Panc1 (cell line): ENCODE measurements at regions not wholly inside any gene's neighbourhood (a gene's known extent, or its start where the extent isn't known, plus 50 kb on each side); places are given as distances from the start of the nearest gene placed in this dataset.

Experiments used
- POLR2AphosphoS5 ChIP-seq: IDR thresholded peaks from 2 replicates; pipeline ENCODE4 v1.6.1; 2012; ENCODE audit warnings: mild to moderate bottlenecking, low read depth, low read length, moderate library complexity
- SIN3A ChIP-seq: IDR thresholded peaks from 2 replicates; pipeline ENCODE4 v1.6.1; 2012; ENCODE audit warnings: low read depth, mild to moderate bottlenecking, low read length, moderate library complexity, borderline replicate concordance; ENCODE audit not compliant: insufficient read depth
- TCF7L2 ChIP-seq: IDR thresholded peaks from 2 replicates; pipeline ENCODE4 v1.6.1; 2011; ENCODE audit warnings: mild to moderate bottlenecking, low read depth, low read length, inconsistent platforms
- TF ChIP-seq, protein P1 (sequence below): fragments of 450-650 bp; IDR thresholded peaks from 2 replicates; pipeline ENCODE4 v1.5.1; 2017; ENCODE audit warnings: mild to moderate bottlenecking
- TF ChIP-seq, protein P2 (sequence below), 2 experiments: IDR thresholded peaks; 2 replicates each; pipeline ENCODE4 v1.6.1; 2011 to 2012; ENCODE audit warnings: low read depth in 2 of 2, control low read depth in 1 of 2, low read length in 1 of 2, mild to moderate bottlenecking in 1 of 2, moderate library complexity in 1 of 2; ENCODE audit not compliant: insufficient read depth in 1 of 2

DNA sequence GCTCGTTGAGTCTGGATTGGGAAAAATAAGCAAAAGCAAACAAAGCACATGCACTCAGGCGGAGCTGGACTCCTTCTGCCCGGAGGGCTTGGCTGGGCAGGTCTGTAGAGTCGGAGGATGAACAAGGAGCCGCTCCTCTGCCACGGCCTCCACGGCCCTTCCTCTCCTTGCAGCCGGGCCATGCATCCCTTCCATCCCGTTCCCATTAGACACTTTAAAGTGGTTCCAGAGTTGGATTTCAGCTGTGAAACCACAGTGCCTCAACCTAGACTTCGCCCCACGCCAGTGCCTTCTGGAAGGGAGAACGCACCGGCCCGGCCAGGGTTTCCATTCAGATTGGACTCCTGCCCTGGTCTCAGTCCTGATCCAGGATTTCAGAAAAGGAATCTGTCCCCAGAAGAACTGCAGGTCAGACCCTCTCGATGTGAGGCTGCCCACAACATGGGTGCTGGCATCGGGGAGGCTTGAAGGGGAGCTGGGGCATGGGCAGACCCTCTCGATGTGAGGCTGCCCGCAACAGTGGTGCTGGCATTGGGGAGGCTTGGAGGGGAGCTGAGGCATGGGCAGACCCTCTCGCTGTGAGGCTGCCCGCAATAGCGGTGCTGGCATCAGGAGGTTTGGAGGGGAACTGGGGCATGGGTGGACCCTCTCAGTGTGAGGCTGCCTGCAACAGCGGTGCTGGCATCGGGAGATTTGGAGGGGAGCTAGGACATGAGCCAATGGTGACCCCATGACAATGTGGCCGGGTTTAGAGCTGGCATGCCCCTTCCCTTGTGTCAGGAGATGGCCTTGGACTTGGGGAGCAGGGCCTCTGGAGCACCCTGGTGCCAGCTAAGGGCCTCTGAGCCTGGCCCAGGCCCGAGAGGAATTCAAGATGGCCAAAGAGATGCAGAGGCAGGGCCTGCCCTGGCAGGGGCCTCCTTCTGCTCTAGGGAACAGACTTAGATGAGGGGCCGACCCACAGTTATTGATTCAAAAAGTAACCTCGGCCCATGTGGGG lies 304.5 kb downstream of the NDUFA10 start:
- TF ChIP-seq, protein P1, sequence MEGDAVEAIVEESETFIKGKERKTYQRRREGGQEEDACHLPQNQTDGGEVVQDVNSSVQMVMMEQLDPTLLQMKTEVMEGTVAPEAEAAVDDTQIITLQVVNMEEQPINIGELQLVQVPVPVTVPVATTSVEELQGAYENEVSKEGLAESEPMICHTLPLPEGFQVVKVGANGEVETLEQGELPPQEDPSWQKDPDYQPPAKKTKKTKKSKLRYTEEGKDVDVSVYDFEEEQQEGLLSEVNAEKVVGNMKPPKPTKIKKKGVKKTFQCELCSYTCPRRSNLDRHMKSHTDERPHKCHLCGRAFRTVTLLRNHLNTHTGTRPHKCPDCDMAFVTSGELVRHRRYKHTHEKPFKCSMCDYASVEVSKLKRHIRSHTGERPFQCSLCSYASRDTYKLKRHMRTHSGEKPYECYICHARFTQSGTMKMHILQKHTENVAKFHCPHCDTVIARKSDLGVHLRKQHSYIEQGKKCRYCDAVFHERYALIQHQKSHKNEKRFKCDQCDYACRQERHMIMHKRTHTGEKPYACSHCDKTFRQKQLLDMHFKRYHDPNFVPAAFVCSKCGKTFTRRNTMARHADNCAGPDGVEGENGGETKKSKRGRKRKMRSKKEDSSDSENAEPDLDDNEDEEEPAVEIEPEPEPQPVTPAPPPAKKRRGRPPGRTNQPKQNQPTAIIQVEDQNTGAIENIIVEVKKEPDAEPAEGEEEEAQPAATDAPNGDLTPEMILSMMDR: no peak
- TF ChIP-seq TCF7L2: no peak
- no peak for TF ChIP-seq SIN3A
- no peak for TF ChIP-seq POLR2AphosphoS5
- TF ChIP-seq, protein P2, sequence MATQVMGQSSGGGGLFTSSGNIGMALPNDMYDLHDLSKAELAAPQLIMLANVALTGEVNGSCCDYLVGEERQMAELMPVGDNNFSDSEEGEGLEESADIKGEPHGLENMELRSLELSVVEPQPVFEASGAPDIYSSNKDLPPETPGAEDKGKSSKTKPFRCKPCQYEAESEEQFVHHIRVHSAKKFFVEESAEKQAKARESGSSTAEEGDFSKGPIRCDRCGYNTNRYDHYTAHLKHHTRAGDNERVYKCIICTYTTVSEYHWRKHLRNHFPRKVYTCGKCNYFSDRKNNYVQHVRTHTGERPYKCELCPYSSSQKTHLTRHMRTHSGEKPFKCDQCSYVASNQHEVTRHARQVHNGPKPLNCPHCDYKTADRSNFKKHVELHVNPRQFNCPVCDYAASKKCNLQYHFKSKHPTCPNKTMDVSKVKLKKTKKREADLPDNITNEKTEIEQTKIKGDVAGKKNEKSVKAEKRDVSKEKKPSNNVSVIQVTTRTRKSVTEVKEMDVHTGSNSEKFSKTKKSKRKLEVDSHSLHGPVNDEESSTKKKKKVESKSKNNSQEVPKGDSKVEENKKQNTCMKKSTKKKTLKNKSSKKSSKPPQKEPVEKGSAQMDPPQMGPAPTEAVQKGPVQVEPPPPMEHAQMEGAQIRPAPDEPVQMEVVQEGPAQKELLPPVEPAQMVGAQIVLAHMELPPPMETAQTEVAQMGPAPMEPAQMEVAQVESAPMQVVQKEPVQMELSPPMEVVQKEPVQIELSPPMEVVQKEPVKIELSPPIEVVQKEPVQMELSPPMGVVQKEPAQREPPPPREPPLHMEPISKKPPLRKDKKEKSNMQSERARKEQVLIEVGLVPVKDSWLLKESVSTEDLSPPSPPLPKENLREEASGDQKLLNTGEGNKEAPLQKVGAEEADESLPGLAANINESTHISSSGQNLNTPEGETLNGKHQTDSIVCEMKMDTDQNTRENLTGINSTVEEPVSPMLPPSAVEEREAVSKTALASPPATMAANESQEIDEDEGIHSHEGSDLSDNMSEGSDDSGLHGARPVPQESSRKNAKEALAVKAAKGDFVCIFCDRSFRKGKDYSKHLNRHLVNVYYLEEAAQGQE (IDR thresholded peaks at IDR 0.05; ENCODE audit: insufficient read depth in 1 of 2, low read depth in 2 of 2, low read length in 1 of 2): no peak
